ENCODE measurements at regions not wholly inside any gene's neighbourhood (a gene's known extent, or its start where the extent isn't known, plus 50 kb on each side); places are given as distances from the start of the nearest gene placed in this dataset.

GRCh38 chr1:233728721-233729120, 114.8 kb downstream of the KCNK1 start:
- Histone ChIP-seq H3K36me3 (no peaks in the 10 kb centered on the region), H3K9me3 (peaks cover 0 to 6% (median 0%) of the 10 kb centered on the region in 8 donors), H3K27me3 (replicated peaks in 1 of 7) (no peaks in the 10 kb centered on the region), H3K4me3 (no peak overlapping the region), H3K4me1 (no peaks in the 10 kb centered on the region), H3K27ac (no peak overlapping the region)
- TF ChIP-seq POLR2A (IDR thresholded peaks at IDR 0.05) (no peak), CTCF (IDR thresholded peaks at IDR 0.05 in 8 of 11, conservative IDR thresholded peaks at IDR 0.05 in 3 of 11) (no peak), POLR2AphosphoS5 (IDR thresholded peaks at IDR 0.05) (no peak)
- no peak for DNase-seq
- 73 to 86% (median 83%) methylated on average over 4 of the region's 4 CpGs for WGBS, 5 donors
- intact Hi-C loops (cut with DNase I; ENCODE audit: low total_unique reads): no loop called here

- no peak for DNase-seq
- intact Hi-C loops (cut with DNase I; ENCODE audit: low total_unique reads): no loop called here
- Histone ChIP-seq H3K4me1 (no peaks in the 10 kb centered on the region), H3K36me3 (no peaks in the 10 kb centered on the region), H3K9me3 (no peaks in the 10 kb centered on the region), H3K27me3 (replicated peaks in 1 of 7) (no peaks in the 10 kb centered on the region), H3K4me3 (no peak overlapping the region), H3K27ac (no peak overlapping the region)
- WGBS, 5 donors: 79 to 85% (median 83%) methylated on average over 5 of the region's 5 CpGs
- TF ChIP-seq POLR2A (IDR thresholded peaks at IDR 0.05) (no peak), POLR2AphosphoS5 (IDR thresholded peaks at IDR 0.05) (no peak), CTCF (IDR thresholded peaks at IDR 0.05 in 8 of 11, conservative IDR thresholded peaks at IDR 0.05 in 3 of 11) (no peak)
Observed at GRCh38 chr1:233730380-233730779, 116.5 kb downstream of the KCNK1 start.

- WGBS, 5 donors: 52 to 65% (median 59%) methylated on average over 5 of the region's 5 CpGs
- Histone ChIP-seq H3K4me1 (no peaks in the 10 kb centered on the region), H3K4me3 (no peak overlapping the region), H3K9me3 (no peaks in the 10 kb centered on the region), H3K27ac (no peak overlapping the region), H3K36me3 (no peaks in the 10 kb centered on the region), H3K27me3 (replicated peaks in 1 of 7) (no peaks in the 10 kb centered on the region)
- DNase-seq: no peak
- intact Hi-C loops (cut with DNase I; ENCODE audit: low total_unique reads): no loop called here
- TF ChIP-seq POLR2AphosphoS5 (IDR thresholded peaks at IDR 0.05) (no peak), CTCF (IDR thresholded peaks at IDR 0.05 in 8 of 11, conservative IDR thresholded peaks at IDR 0.05 in 3 of 11) (no peak), POLR2A (IDR thresholded peaks at IDR 0.05) (no peak)
Observed at GRCh38 chr1:233730809-233731208, 116.9 kb downstream of the KCNK1 start.

DNA sequence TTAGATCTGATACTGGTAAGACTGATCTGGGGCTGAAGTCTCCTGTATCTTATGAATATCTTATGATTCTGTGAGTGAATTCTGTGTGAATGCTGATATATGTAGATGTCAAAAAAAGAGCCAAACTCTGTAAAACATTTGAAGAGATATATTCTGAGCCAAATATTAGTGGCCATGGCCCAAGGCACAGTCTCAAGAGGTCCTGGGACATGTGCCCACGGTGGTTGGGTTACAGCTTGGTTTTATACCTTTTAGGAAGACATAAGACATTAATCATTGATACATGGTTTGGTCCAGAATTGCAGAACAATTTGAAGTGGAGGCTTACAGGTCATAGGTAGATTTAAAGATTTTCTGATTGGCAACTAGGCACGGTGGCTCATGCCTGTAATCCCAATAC, 118.3 kb downstream of the KCNK1 start:
- 70 to 83% (median 77%) methylated on average over 2 of the region's 2 CpGs for WGBS, 5 donors
- no peaks in the 10 kb centered on the region for H3K4me1 ChIP-seq
- intact Hi-C loops (cut with DNase I; ENCODE audit: low total_unique reads): no loop called here
- H3K27ac ChIP-seq: no peak overlapping the region
- no peaks in the 10 kb centered on the region for H3K9me3 ChIP-seq
- TF ChIP-seq POLR2A (IDR thresholded peaks at IDR 0.05) (no peak), POLR2AphosphoS5 (IDR thresholded peaks at IDR 0.05) (no peak), CTCF (IDR thresholded peaks at IDR 0.05 in 8 of 11, conservative IDR thresholded peaks at IDR 0.05 in 3 of 11) (no peak)
- no peak overlapping the region for H3K4me3 ChIP-seq
- no peaks in the 10 kb centered on the region for H3K27me3 ChIP-seq (replicated peaks in 1 of 7)
- DNase-seq: no peak
- no peaks in the 10 kb centered on the region for H3K36me3 ChIP-seq

Data from spleen (tissue), 11 donors.